Cardiac muscle cell (in vitro differentiated cells and primary cell): ENCODE measurements at regions not wholly inside any gene's neighbourhood (a gene's known extent, or its start where the extent isn't known, plus 50 kb on each side); places are given as distances from the start of the nearest gene placed in this dataset.

ENCODE experiments used
- DNase-seq, 2 donors: peaks; one replicate each; pipeline versions ENCODE4 v3.0.0 to v3.0.0-alpha.2; 2010 to 2017; ENCODE audit warnings: low read depth in 1 of 2, low spot score in 1 of 2
- H3K27ac ChIP-seq: fragments of 200-600 bp; sonication (generic); 2 replicates; pipeline ENCODE4 v1.5.1; 2016
- H3K27me3 ChIP-seq: fragments of 200-600 bp; sonication (generic); 2 replicates; pipeline ENCODE4 v1.6.0; 2016; ENCODE audit warnings: control low read depth
- H3K36me3 ChIP-seq: fragments of 200-600 bp; sonication (generic); 2 replicates; pipeline ENCODE4 v1.5.1; 2016; ENCODE audit warnings: control low read depth
- H3K4me1 ChIP-seq: fragments of 200-600 bp; sonication (generic); 2 replicates; pipeline ENCODE4 v1.8.1; 2017; ENCODE audit warnings: low read depth, mild to moderate bottlenecking, mixed run types
- H3K4me3 ChIP-seq: fragments of 200-600 bp; sonication (generic); 2 replicates; pipeline ENCODE4 v1.5.1; 2016; ENCODE audit warnings: mild to moderate bottlenecking
- H3K9me3 ChIP-seq: fragments of 200-600 bp; sonication (generic); 2 replicates; pipeline ENCODE4 v1.5.1; 2017; ENCODE audit warnings: low read depth, mild to moderate bottlenecking, control low read depth
- CTCF ChIP-seq: IDR thresholded peaks from 2 replicates; pipeline ENCODE4 v1.5.1; 2012; ENCODE audit warnings: low read depth, mild to moderate bottlenecking, low read length

GRCh38 chr3:23036728-23037127 is 166.4 kb upstream of the UBE2E2 start:
- Histone ChIP-seq H3K9me3 (no peaks in the 10 kb centered on the region), H3K27ac (no peak overlapping the region), H3K4me1 (peaks cover 20% of the 10 kb centered on the region), H3K36me3 (no peaks in the 10 kb centered on the region), H3K27me3 (no peaks in the 10 kb centered on the region), H3K4me3 (no peak overlapping the region)
- no peak for TF ChIP-seq CTCF
- DNase-seq, result no peak

GRCh38 chr3:23038471-23038870 is 164.7 kb upstream of the UBE2E2 start:
- Histone ChIP-seq H3K27ac (no peak overlapping the region), H3K4me3 (no peak overlapping the region), H3K4me1 (peaks cover 20% of the 10 kb centered on the region), H3K27me3 (no peaks in the 10 kb centered on the region), H3K9me3 (no peaks in the 10 kb centered on the region), H3K36me3 (no peaks in the 10 kb centered on the region)
- DNase-seq, result no peak
- no peak for TF ChIP-seq CTCF

- TF ChIP-seq CTCF, result no peak
- peaks cover 14% of the 10 kb centered on the region for H3K4me1 ChIP-seq
- no peak overlapping the region for H3K27ac ChIP-seq
- no peaks in the 10 kb centered on the region for H3K9me3 ChIP-seq
- no peak overlapping the region for H3K4me3 ChIP-seq
- H3K27me3 ChIP-seq, result no peaks in the 10 kb centered on the region
- H3K36me3 ChIP-seq, result no peaks in the 10 kb centered on the region
- peak in 1 of 2 donors; percentile 55 for DNase-seq
Measured at GRCh38 chr3:23041918-23042696, 161.0 kb upstream of the UBE2E2 start.

- no peaks in the 10 kb centered on the region for H3K9me3 ChIP-seq
- TF ChIP-seq CTCF, result no peak
- no peaks in the 10 kb centered on the region for H3K27me3 ChIP-seq
- H3K4me1 ChIP-seq, result no peaks in the 10 kb centered on the region
- no peak overlapping the region for H3K27ac ChIP-seq
- no peaks in the 10 kb centered on the region for H3K36me3 ChIP-seq
- no peak overlapping the region for H3K4me3 ChIP-seq
- DNase-seq, result no peak
Measured at GRCh38 chr3:23044463-23044862, 158.7 kb upstream of the UBE2E2 start.

GRCh38 chr3:23046536-23046935 is 156.6 kb upstream of the UBE2E2 start:
- Histone ChIP-seq H3K27ac (no peak overlapping the region), H3K27me3 (no peaks in the 10 kb centered on the region), H3K4me3 (no peak overlapping the region), H3K4me1 (no peaks in the 10 kb centered on the region), H3K36me3 (no peaks in the 10 kb centered on the region), H3K9me3 (no peaks in the 10 kb centered on the region)
- TF ChIP-seq CTCF, result no peak
- DNase-seq, result no peak
